Heart left ventricle (tissue), 16 donors: ENCODE measurements at regions not wholly inside any gene's neighbourhood (a gene's known extent, or its start where the extent isn't known, plus 50 kb on each side); places are given as distances from the start of the nearest gene placed in this dataset.
A peak's percentile ranks its signal among the peaks of the same experiment; 100 is the strongest.

ENCODE experiments used
- ATAC-seq, 4 donors: fragments of 200-7000 bp; cut with Tn5 transposase; one replicate each; pipeline ENCODE4 v1.9.1; 2020 to 2022; ENCODE audit warnings: moderate library complexity in 4 of 4, mild to moderate bottlenecking in 3 of 4, moderate number of reproducible peaks in 1 of 4
- DNase-seq, 5 donors: peaks; one replicate each; pipeline ENCODE4 v3.0.0-alpha.2; 2020
- H3K27ac ChIP-seq, 12 donors: fragments of 200-600 bp; sonication (generic) in 4 of 12; one replicate each; pipeline versions ENCODE4 v1.5.0 to v1.8.0; 2016 to 2022; ENCODE audit warnings: mild to moderate bottlenecking in 2 of 12
- H3K27me3 ChIP-seq, 9 donors: fragments of 200-600 bp; sonication (generic) in 2 of 9; one replicate each; pipeline versions ENCODE4 v1.5.1 to v1.8.0; 2016 to 2022; ENCODE audit warnings: mild to moderate bottlenecking in 3 of 9
- H3K36me3 ChIP-seq, 9 donors: fragments of 200-600 bp; sonication (generic) in 2 of 9; one replicate each; pipeline versions ENCODE4 v1.5.0 to v1.8.0; 2018 to 2022; ENCODE audit warnings: mild to moderate bottlenecking in 2 of 9
- H3K4me1 ChIP-seq, 12 donors: fragments of 200-600 bp; sonication (generic) in 4 of 12; one replicate each; pipeline versions ENCODE4 v1.5.0 to v1.8.0; 2016 to 2022; ENCODE audit warnings: mild to moderate bottlenecking in 3 of 12
- H3K4me3 ChIP-seq, 12 donors: fragments of 200-600 bp; sonication (generic) in 4 of 12; one replicate each; pipeline versions ENCODE4 v1.5.0 to v1.8.0; 2017 to 2022; ENCODE audit warnings: mild to moderate bottlenecking in 9 of 12, moderate library complexity in 4 of 12
- H3K9me3 ChIP-seq, 12 donors: fragments of 200-600 bp; sonication (generic) in 4 of 12; one replicate each; pipeline versions ENCODE4 v1.5.0 to v1.8.0; 2016 to 2022; ENCODE audit warnings: mild to moderate bottlenecking in 1 of 12
- POLR2A ChIP-seq, 2 donors: fragments of 450-650 bp; IDR thresholded peaks; one replicate each; pipeline ENCODE4 v1.6.1; 2017; ENCODE audit warnings: antibody characterized with exemption in 2 of 2, mild to moderate bottlenecking in 2 of 2, moderate library complexity in 2 of 2
- WGBS, 4 donors: extraction: QIAGEN DNeasy Blood & Tissue Kit in 2 of 4; methylation state at CpG; one replicate each; pipeline versions ENCODE4 v1.1.5 to v1.1.7; 2013 to 2018; 5-methylcytosine and 5-hydroxymethylcytosine counted together
- intact Hi-C, 10 donors: fragments of 100-400 bp; cut with DNase I; formaldehyde crosslinking; loops; one replicate each; pipeline versions ENCODE4 v1.11.1 to v1.14.2; 2022
- TF ChIP-seq, protein P1 (sequence below), 12 donors: fragments of 200-600 bp; sonication (generic) in 4 of 12; IDR thresholded peaks; one replicate each; pipeline versions ENCODE4 v1.5.0 to v1.8.0; 2018 to 2022; ENCODE audit warnings: antibody characterized with exemption in 12 of 12, mild to moderate bottlenecking in 5 of 12
- donor health status: ischemic (EF 13 %, LVEDD 7.1; RV severe dilation, severe dysfunction).
- donor health status: healthy with polysubstance abuse.
- donor health status: DM: no; HTN: yes; CAD: no.
- donor health status: DM: no; HTN: no; CAD: no.
- donor health status: ischemic (EF 25% LVEDD 6.9; RV normal size, moderate dysfunction).
- donor health status: ischemic (EF 25% LVEDD 5.7; RV mildly dilated, moderate dysfunction).
- donor health status: healthy.
- donor health status: DM: yes; HTN: yes; CAD: no.
- donor health status: ischemic (EF 35%, LVEDD 5.7; RV mildly dilated, moderate dysfunction).
- donor health status: nonischemic (EF 11% LVEDD 7.7; RV severe dilation, severe dysfunction).
- donor health status: DM: yes; HTN: yes; CAD: no.
- donor health status: PGD.
- donor health status: ischemic (EF 29% LVEDD 5.4; RV normal size, mild dysfunction).
- donor health status: nonischemic (EF 23%, LVEDD 6.1; RV moderate dilation, normal function).

DNA sequence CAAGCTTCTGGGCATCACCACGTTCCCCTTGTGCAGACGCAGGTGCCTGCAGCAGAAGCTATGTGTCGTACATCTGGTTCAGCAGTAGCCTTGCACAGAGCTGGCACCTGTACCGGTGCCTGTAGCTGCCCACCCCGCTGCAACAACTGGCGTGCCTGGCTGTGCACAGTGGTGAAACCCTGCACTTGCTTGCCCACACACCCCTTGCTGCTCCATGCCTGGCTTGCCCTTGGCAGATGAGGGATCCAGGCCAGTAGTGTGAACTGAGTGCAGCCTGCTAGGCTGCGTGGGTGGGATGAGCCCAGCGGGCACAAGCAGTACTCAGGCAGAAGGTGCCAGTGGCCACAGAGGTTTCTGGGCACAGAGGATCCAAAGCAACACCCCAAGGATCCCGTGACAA is 528.4 kb downstream of the PPARGC1A start:
- Histone ChIP-seq H3K9me3 (no peaks in the 10 kb centered on the region), H3K27ac (no peak overlapping the region), H3K36me3 (no peaks in the 10 kb centered on the region), H3K4me3 (no peak overlapping the region), H3K4me1 (no peaks in the 10 kb centered on the region), H3K27me3 (no peaks in the 10 kb centered on the region)
- peak in 1 of 4 donors; percentile 24 for ATAC-seq
- intact Hi-C loops: loop anchor here in 3 of 10 donors (10.0 kb wide), 3 partner anchors 253 to 1053 kb away; no protein-coding TSS in a partner anchor
- TF ChIP-seq, protein P1, sequence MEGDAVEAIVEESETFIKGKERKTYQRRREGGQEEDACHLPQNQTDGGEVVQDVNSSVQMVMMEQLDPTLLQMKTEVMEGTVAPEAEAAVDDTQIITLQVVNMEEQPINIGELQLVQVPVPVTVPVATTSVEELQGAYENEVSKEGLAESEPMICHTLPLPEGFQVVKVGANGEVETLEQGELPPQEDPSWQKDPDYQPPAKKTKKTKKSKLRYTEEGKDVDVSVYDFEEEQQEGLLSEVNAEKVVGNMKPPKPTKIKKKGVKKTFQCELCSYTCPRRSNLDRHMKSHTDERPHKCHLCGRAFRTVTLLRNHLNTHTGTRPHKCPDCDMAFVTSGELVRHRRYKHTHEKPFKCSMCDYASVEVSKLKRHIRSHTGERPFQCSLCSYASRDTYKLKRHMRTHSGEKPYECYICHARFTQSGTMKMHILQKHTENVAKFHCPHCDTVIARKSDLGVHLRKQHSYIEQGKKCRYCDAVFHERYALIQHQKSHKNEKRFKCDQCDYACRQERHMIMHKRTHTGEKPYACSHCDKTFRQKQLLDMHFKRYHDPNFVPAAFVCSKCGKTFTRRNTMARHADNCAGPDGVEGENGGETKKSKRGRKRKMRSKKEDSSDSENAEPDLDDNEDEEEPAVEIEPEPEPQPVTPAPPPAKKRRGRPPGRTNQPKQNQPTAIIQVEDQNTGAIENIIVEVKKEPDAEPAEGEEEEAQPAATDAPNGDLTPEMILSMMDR (IDR thresholded peaks at IDR 0.05): no peak
- TF ChIP-seq POLR2A (IDR thresholded peaks at IDR 0.05): no peak
- DNase-seq: no peak
- WGBS, 4 donors: 79 to 92% (median 90%) methylated on average over 6 to 9 of the region's 9 CpGs

DNA sequence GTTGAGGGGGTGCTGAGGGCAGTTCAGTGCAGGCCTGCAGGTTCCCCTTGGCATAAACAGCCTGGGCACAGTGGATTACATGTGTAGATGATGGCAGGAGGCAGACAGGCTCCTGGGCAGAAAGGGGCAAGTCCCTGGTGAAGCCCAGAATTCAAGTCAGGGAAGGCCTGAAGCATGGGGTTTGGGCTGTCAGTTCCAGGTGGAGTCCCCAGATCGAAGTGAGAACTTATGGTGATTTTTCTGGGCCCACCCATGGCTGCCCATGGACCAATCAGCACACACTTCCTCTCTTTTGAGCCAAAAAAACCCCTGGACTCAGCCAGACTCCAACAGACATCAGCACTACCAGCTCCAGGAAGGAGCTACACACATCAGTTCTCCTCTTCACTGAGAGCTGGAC is 529.1 kb downstream of the PPARGC1A start:
- Histone ChIP-seq H3K4me3 (no peak overlapping the region), H3K27me3 (no peaks in the 10 kb centered on the region), H3K9me3 (no peaks in the 10 kb centered on the region), H3K4me1 (no peaks in the 10 kb centered on the region), H3K27ac (no peak overlapping the region), H3K36me3 (no peaks in the 10 kb centered on the region)
- intact Hi-C loops: loop anchor here in 3 of 10 donors (10.0 kb wide), 3 partner anchors 254 to 1054 kb away; no protein-coding TSS in a partner anchor
- ATAC-seq: no peak
- no peak for TF ChIP-seq POLR2A (IDR thresholded peaks at IDR 0.05)
- TF ChIP-seq, protein P1 (IDR thresholded peaks at IDR 0.05): no peak
- WGBS, 4 donors: 50 to 72% (median 67%) methylated on average over 1 of the region's 1 CpG
- DNase-seq: no peak

DNA sequence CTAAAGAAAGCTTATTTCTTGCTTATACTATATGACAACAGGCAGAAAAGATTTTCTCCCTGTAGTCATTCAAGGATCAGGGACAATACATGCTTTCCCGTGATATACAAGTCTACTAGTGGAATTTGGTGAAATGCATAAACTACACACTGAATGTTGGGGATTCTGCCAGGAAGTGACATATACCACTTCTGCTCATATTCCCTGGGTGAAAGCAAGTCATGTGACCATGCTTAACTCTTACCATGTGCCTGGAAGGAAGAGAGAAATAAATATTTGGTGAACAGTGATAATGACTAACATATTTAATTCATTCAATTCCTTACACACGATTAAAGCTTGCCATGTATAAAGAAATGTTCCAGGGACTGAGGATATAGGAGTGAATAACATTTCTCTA is 534.6 kb downstream of the PPARGC1A start:
- ATAC-seq: no peak
- intact Hi-C loops: no loop called here
- H3K27me3 ChIP-seq: no peaks in the 10 kb centered on the region
- H3K4me1 ChIP-seq: no peaks in the 10 kb centered on the region
- no peaks in the 10 kb centered on the region for H3K9me3 ChIP-seq
- no peaks in the 10 kb centered on the region for H3K36me3 ChIP-seq
- H3K27ac ChIP-seq: no peak overlapping the region
- TF ChIP-seq, protein P1 (IDR thresholded peaks at IDR 0.05): no peak
- no peak for TF ChIP-seq POLR2A (IDR thresholded peaks at IDR 0.05)
- no peak overlapping the region for H3K4me3 ChIP-seq
- DNase-seq: no peak
- WGBS, 4 donors: 58 to 79% (median 73%) methylated on average over 2 of the region's 2 CpGs

DNA sequence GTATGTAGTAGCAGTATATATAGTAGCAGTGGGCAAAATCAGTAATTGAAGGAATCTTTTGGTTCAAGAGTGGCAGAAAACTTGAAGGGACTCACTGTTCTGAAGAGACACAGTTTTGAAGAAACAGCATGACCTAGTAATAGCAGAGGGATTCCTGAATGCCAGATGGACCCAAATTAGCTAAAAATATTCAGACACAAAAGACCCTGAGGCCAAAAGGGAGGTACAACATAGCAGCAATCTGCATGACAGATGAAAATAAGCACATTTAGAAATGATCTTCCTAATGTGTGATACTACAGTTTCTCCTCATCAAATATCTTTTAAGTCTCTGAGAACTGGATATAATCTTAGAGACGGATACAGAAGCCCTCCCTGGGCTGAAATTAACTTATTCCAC is 536.6 kb downstream of the PPARGC1A start:
- intact Hi-C loops: no loop called here
- H3K9me3 ChIP-seq: no peaks in the 10 kb centered on the region
- no peaks in the 10 kb centered on the region for H3K4me1 ChIP-seq
- H3K27me3 ChIP-seq: no peaks in the 10 kb centered on the region
- no peak for ATAC-seq
- TF ChIP-seq, protein P1 (IDR thresholded peaks at IDR 0.05): no peak
- no peak for TF ChIP-seq POLR2A (IDR thresholded peaks at IDR 0.05)
- DNase-seq: no peak
- 62 to 82% (median 72%) methylated on average over 1 of the region's 1 CpG for WGBS, 4 donors
- H3K36me3 ChIP-seq: no peaks in the 10 kb centered on the region
- no peak overlapping the region for H3K27ac ChIP-seq
- no peak overlapping the region for H3K4me3 ChIP-seq
